ENCODE measurements at regions not wholly inside any gene's neighbourhood (a gene's known extent, or its start where the extent isn't known, plus 50 kb on each side); places are given as distances from the start of the nearest gene placed in this dataset.

- TF ChIP-seq, protein P1, sequence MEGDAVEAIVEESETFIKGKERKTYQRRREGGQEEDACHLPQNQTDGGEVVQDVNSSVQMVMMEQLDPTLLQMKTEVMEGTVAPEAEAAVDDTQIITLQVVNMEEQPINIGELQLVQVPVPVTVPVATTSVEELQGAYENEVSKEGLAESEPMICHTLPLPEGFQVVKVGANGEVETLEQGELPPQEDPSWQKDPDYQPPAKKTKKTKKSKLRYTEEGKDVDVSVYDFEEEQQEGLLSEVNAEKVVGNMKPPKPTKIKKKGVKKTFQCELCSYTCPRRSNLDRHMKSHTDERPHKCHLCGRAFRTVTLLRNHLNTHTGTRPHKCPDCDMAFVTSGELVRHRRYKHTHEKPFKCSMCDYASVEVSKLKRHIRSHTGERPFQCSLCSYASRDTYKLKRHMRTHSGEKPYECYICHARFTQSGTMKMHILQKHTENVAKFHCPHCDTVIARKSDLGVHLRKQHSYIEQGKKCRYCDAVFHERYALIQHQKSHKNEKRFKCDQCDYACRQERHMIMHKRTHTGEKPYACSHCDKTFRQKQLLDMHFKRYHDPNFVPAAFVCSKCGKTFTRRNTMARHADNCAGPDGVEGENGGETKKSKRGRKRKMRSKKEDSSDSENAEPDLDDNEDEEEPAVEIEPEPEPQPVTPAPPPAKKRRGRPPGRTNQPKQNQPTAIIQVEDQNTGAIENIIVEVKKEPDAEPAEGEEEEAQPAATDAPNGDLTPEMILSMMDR (IDR thresholded peaks at IDR 0.05; ENCODE audit: low read depth, low read length) = no peak
- TF ChIP-seq POLR2A (IDR thresholded peaks at IDR 0.05; ENCODE audit: extremely low read depth, insufficient read length) (no peak), MAX (IDR thresholded peaks at IDR 0.05; ENCODE audit: low read depth, low read length) (no peak), MYC (IDR thresholded peaks at IDR 0.05; ENCODE audit: low read depth, low read length) (no peak)
These were observed 196.8 kb downstream of the PTBP2 start for GRCh38 chr1:96918406-96918805.
